WTC11 (cell line): ENCODE measurements at regions not wholly inside any gene's neighbourhood (a gene's known extent, or its start where the extent isn't known, plus 50 kb on each side); places are given as distances from the start of the nearest gene placed in this dataset.

ENCODE experiments used
- ATAC-seq: fragments of 200-7000 bp; cut with Tn5 transposase; 2 replicates; pipeline ENCODE4 v1.10.0; 2021; ENCODE audit warnings: mild to moderate bottlenecking, moderate library complexity
- CTCF ChIA-PET: fragments of 300-600 bp; sonication (Branson Sonifier 250); formaldehyde crosslinking; loops from one replicate; lab custom pipeline; 2021; ENCODE audit warnings: antibody characterized with exemption; lab: Charles Lee
- POLR2A ChIA-PET: fragments of 350-600 bp; sonication (Branson Sonifier 250); formaldehyde crosslinking; loops from one replicate; lab custom pipeline; 2021; ENCODE audit warnings: antibody characterized with exemption; lab: Charles Lee
- DNase-seq: peaks from one replicate; pipeline ENCODE4 v3.0.0; 2021; ENCODE audit warnings: low spot score
- H3K27ac Mint-ChIP-seq: 2 replicates; pipeline ENCODE4 v1.8.0; 2021; ENCODE audit warnings: mixed read lengths
- H3K27me3 Mint-ChIP-seq: 2 replicates; pipeline ENCODE4 v1.8.0; 2021; ENCODE audit warnings: low read depth, mild to moderate bottlenecking, moderate library complexity, mixed read lengths
- H3K36me3 Mint-ChIP-seq: 2 replicates; pipeline ENCODE4 v1.8.0; 2021; ENCODE audit warnings: mixed read lengths
- H3K4me1 Mint-ChIP-seq: 2 replicates; pipeline ENCODE4 v1.8.0; 2022; ENCODE audit warnings: mixed read lengths
- H3K4me3 Mint-ChIP-seq: 2 replicates; pipeline ENCODE4 v1.8.0; 2021; ENCODE audit warnings: mild to moderate bottlenecking, moderate library complexity, mixed read lengths
- H3K9me3 Mint-ChIP-seq: 2 replicates; pipeline ENCODE4 v1.8.0; 2021; ENCODE audit warnings: mixed read lengths
- ELF4 ChIP-seq: sonication (generic); formaldehyde crosslinking; IDR thresholded peaks from 2 replicates; pipeline ENCODE4 v1.8.1; 2022; ENCODE audit warnings: low read depth, mild to moderate bottlenecking, moderate library complexity, missing genetic modification reagents
- EMX1 ChIP-seq: fragments of 250-450 bp; sonication (Bioruptor Pico); IDR thresholded peaks from 2 replicates; pipeline ENCODE4 v1.8.0; 2021; ENCODE audit warnings: mild to moderate bottlenecking
- ESRRA ChIP-seq: sonication (generic); formaldehyde crosslinking; IDR thresholded peaks from 2 replicates; pipeline ENCODE4 v1.8.1; 2022; ENCODE audit warnings: mild to moderate bottlenecking, missing genetic modification reagents, borderline replicate concordance
- FOXJ3 ChIP-seq: sonication (generic); formaldehyde crosslinking; IDR thresholded peaks from 2 replicates; pipeline ENCODE4 v1.9.0; 2021; ENCODE audit warnings: missing genetic modification reagents, mild to moderate bottlenecking, borderline replicate concordance
- GABPB1 ChIP-seq: sonication (generic); formaldehyde crosslinking; IDR thresholded peaks from 2 replicates; pipeline ENCODE4 v1.8.1; 2023; ENCODE audit warnings: mild to moderate bottlenecking, missing genetic modification reagents
- NFATC4 ChIP-seq: fragments of 250-450 bp; sonication (Bioruptor Pico); IDR thresholded peaks from 2 replicates; pipeline ENCODE4 v1.9.0; 2021; ENCODE audit warnings: mild to moderate bottlenecking
- NR2C2 ChIP-seq: sonication (generic); formaldehyde crosslinking; IDR thresholded peaks from 2 replicates; pipeline ENCODE4 v1.8.0; 2022; ENCODE audit warnings: mild to moderate bottlenecking, missing genetic modification reagents
- NR3C1 ChIP-seq: sonication (generic); formaldehyde crosslinking; conservative IDR thresholded peaks from 2 replicates; pipeline ENCODE4 v1.8.1; 2023; ENCODE audit warnings: low read depth, mild to moderate bottlenecking, missing genetic modification reagents
- OVOL2 ChIP-seq: fragments of 250-450 bp; sonication (Bioruptor Pico); IDR thresholded peaks from 2 replicates; pipeline ENCODE4 v1.9.0; 2021; ENCODE audit warnings: mild to moderate bottlenecking, borderline replicate concordance
- RELA ChIP-seq: sonication (generic); formaldehyde crosslinking; IDR thresholded peaks from 2 replicates; pipeline ENCODE4 v1.8.1; 2022; ENCODE audit warnings: missing genetic modification reagents, mild to moderate bottlenecking, borderline replicate concordance
- SMAD4 ChIP-seq: sonication (generic); formaldehyde crosslinking; IDR thresholded peaks from 2 replicates; pipeline ENCODE4 v1.8.0; 2022; ENCODE audit warnings: mild to moderate bottlenecking, missing genetic modification reagents
- TP53 ChIP-seq: sonication (generic); formaldehyde crosslinking; IDR thresholded peaks from 2 replicates; pipeline ENCODE4 v1.8.1; 2023; ENCODE audit warnings: mild to moderate bottlenecking, missing genetic modification reagents
- ZNF138 ChIP-seq: sonication (generic); formaldehyde crosslinking; conservative IDR thresholded peaks from 2 replicates; pipeline ENCODE4 v1.8.1; 2022; ENCODE audit warnings: mild to moderate bottlenecking, moderate library complexity, missing genetic modification reagents
- ZNF232 ChIP-seq: sonication (generic); formaldehyde crosslinking; IDR thresholded peaks from 2 replicates; pipeline ENCODE4 v1.8.0; 2022; ENCODE audit warnings: mild to moderate bottlenecking, missing genetic modification reagents
- TF ChIP-seq, protein P1 (sequence below): sonication (generic); formaldehyde crosslinking; IDR thresholded peaks from 2 replicates; pipeline ENCODE4 v1.8.1; 2022; ENCODE audit warnings: low read depth, mild to moderate bottlenecking, moderate library complexity, missing genetic modification reagents, borderline replicate concordance
- TF ChIP-seq, protein P2 (sequence below): sonication (generic); formaldehyde crosslinking; IDR thresholded peaks from 2 replicates; pipeline ENCODE4 v1.8.0; 2022; ENCODE audit warnings: mild to moderate bottlenecking, missing genetic modification reagents
- TF ChIP-seq, protein P3 (sequence below): sonication (generic); formaldehyde crosslinking; IDR thresholded peaks from 2 replicates; pipeline ENCODE4 v1.8.1; 2023; ENCODE audit warnings: mild to moderate bottlenecking, missing genetic modification reagents, borderline replicate concordance
- TF ChIP-seq, protein P4 (sequence below): sonication (generic); formaldehyde crosslinking; IDR thresholded peaks from 2 replicates; pipeline ENCODE4 v1.8.0; 2022; ENCODE audit warnings: mild to moderate bottlenecking, missing genetic modification reagents
- TF ChIP-seq, protein P5 (sequence below): sonication (generic); formaldehyde crosslinking; IDR thresholded peaks from 2 replicates; pipeline ENCODE4 v1.8.1; 2023; ENCODE audit warnings: mild to moderate bottlenecking, missing genetic modification reagents
- TF ChIP-seq, protein P6 (sequence below): fragments of 250-450 bp; sonication (Bioruptor Pico); IDR thresholded peaks from 2 replicates; pipeline ENCODE4 v1.9.0; 2021; ENCODE audit warnings: mild to moderate bottlenecking, borderline replicate concordance
- TF ChIP-seq, protein P7 (sequence below): sonication (generic); formaldehyde crosslinking; IDR thresholded peaks from 2 replicates; pipeline ENCODE4 v1.8.1; 2023; ENCODE audit warnings: mild to moderate bottlenecking, moderate library complexity, missing genetic modification reagents

DNA sequence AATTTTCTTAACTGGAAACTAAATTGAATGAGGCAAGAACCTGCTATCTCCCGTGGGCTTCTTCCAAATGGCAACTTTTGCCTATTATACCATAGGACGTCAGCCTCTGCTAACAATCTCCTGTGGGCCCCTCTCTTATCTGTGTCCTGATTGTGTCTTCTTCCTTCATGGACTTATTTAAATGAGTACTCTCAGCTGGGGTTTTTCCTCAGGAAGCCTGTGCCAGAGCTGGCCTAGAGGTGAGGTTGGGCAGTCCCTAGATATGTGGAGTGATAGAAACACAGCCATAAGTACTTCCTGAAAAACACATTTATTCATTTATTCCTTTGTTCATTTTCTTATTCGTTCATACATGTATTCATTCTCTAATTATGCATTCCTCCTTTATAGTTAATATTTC, 712.5 kb upstream of the SLIT2 start (continued):
- TF ChIP-seq ESRRA (no peak), TP53 (CRISPR knock-in tag) (no peak), NFATC4 (CRISPR knock-in tag) (no peak)
- TF ChIP-seq, all 79 proteins: peak for 0

DNA sequence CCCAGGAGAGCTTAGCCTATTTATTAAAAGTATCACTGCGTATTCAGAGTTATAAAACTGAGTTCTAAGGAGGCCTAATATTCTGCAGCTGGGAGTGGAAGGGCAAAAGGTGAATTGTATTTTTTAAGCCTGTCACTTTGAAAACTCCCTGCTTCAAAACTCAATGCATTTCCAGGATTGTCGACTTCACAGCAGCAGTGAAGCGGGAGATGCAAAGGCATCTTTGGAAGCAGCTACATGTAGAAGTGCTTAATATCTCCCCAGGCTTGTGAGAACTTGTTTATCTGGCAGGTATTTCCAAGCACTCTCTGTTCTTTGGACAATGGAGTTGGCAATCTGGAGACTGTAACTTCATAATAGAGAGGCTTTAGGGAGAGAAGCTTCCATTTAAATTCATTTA, 717.5 kb upstream of the SLIT2 start:
- CTCF ChIA-PET = no interaction called here
- Mint-ChIP-seq H3K27ac (no peak overlapping the region), H3K4me3 (no peak overlapping the region)
- TF ChIP-seq, protein P1, sequence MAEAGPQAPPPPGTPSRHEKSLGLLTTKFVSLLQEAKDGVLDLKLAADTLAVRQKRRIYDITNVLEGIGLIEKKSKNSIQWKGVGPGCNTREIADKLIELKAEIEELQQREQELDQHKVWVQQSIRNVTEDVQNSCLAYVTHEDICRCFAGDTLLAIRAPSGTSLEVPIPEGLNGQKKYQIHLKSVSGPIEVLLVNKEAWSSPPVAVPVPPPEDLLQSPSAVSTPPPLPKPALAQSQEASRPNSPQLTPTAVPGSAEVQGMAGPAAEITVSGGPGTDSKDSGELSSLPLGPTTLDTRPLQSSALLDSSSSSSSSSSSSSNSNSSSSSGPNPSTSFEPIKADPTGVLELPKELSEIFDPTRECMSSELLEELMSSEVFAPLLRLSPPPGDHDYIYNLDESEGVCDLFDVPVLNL (CRISPR knock-in tag) = no peak
- TF ChIP-seq, protein P2, sequence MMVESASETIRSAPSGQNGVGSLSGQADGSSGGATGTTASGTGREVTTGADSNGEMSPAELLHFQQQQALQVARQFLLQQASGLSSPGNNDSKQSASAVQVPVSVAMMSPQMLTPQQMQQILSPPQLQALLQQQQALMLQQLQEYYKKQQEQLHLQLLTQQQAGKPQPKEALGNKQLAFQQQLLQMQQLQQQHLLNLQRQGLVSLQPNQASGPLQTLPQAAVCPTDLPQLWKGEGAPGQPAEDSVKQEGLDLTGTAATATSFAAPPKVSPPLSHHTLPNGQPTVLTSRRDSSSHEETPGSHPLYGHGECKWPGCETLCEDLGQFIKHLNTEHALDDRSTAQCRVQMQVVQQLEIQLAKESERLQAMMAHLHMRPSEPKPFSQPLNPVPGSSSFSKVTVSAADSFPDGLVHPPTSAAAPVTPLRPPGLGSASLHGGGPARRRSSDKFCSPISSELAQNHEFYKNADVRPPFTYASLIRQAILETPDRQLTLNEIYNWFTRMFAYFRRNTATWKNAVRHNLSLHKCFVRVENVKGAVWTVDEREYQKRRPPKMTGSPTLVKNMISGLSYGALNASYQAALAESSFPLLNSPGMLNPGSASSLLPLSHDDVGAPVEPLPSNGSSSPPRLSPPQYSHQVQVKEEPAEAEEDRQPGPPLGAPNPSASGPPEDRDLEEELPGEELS (CRISPR knock-in tag) = no peak
- TF ChIP-seq, protein P3, sequence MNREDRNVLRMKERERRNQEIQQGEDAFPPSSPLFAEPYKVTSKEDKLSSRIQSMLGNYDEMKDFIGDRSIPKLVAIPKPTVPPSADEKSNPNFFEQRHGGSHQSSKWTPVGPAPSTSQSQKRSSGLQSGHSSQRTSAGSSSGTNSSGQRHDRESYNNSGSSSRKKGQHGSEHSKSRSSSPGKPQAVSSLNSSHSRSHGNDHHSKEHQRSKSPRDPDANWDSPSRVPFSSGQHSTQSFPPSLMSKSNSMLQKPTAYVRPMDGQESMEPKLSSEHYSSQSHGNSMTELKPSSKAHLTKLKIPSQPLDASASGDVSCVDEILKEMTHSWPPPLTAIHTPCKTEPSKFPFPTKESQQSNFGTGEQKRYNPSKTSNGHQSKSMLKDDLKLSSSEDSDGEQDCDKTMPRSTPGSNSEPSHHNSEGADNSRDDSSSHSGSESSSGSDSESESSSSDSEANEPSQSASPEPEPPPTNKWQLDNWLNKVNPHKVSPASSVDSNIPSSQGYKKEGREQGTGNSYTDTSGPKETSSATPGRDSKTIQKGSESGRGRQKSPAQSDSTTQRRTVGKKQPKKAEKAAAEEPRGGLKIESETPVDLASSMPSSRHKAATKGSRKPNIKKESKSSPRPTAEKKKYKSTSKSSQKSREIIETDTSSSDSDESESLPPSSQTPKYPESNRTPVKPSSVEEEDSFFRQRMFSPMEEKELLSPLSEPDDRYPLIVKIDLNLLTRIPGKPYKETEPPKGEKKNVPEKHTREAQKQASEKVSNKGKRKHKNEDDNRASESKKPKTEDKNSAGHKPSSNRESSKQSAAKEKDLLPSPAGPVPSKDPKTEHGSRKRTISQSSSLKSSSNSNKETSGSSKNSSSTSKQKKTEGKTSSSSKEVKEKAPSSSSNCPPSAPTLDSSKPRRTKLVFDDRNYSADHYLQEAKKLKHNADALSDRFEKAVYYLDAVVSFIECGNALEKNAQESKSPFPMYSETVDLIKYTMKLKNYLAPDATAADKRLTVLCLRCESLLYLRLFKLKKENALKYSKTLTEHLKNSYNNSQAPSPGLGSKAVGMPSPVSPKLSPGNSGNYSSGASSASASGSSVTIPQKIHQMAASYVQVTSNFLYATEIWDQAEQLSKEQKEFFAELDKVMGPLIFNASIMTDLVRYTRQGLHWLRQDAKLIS = no peak
- no peak for TF ChIP-seq GABPB1 (CRISPR knock-in tag)
- no peak for TF ChIP-seq FOXJ3 (CRISPR knock-in tag)
- no peak for TF ChIP-seq EMX1 (CRISPR knock-in tag)
- no peak for TF ChIP-seq RELA (CRISPR knock-in tag)
- no peak for TF ChIP-seq SMAD4 (CRISPR knock-in tag)
- TF ChIP-seq, protein P4, sequence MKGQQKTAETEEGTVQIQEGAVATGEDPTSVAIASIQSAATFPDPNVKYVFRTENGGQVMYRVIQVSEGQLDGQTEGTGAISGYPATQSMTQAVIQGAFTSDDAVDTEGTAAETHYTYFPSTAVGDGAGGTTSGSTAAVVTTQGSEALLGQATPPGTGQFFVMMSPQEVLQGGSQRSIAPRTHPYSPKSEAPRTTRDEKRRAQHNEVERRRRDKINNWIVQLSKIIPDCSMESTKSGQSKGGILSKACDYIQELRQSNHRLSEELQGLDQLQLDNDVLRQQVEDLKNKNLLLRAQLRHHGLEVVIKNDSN (CRISPR knock-in tag) = no peak
- no peak for TF ChIP-seq ZNF138 (CRISPR knock-in tag)
- no peak for TF ChIP-seq OVOL2 (CRISPR knock-in tag)
- no peak for TF ChIP-seq NR2C2
- no peak for TF ChIP-seq NR3C1 (CRISPR knock-in tag)
- no peak for TF ChIP-seq ZNF232
- TF ChIP-seq, protein P5, sequence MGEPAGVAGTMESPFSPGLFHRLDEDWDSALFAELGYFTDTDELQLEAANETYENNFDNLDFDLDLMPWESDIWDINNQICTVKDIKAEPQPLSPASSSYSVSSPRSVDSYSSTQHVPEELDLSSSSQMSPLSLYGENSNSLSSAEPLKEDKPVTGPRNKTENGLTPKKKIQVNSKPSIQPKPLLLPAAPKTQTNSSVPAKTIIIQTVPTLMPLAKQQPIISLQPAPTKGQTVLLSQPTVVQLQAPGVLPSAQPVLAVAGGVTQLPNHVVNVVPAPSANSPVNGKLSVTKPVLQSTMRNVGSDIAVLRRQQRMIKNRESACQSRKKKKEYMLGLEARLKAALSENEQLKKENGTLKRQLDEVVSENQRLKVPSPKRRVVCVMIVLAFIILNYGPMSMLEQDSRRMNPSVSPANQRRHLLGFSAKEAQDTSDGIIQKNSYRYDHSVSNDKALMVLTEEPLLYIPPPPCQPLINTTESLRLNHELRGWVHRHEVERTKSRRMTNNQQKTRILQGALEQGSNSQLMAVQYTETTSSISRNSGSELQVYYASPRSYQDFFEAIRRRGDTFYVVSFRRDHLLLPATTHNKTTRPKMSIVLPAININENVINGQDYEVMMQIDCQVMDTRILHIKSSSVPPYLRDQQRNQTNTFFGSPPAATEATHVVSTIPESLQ = no peak
- TF ChIP-seq, protein P6, sequence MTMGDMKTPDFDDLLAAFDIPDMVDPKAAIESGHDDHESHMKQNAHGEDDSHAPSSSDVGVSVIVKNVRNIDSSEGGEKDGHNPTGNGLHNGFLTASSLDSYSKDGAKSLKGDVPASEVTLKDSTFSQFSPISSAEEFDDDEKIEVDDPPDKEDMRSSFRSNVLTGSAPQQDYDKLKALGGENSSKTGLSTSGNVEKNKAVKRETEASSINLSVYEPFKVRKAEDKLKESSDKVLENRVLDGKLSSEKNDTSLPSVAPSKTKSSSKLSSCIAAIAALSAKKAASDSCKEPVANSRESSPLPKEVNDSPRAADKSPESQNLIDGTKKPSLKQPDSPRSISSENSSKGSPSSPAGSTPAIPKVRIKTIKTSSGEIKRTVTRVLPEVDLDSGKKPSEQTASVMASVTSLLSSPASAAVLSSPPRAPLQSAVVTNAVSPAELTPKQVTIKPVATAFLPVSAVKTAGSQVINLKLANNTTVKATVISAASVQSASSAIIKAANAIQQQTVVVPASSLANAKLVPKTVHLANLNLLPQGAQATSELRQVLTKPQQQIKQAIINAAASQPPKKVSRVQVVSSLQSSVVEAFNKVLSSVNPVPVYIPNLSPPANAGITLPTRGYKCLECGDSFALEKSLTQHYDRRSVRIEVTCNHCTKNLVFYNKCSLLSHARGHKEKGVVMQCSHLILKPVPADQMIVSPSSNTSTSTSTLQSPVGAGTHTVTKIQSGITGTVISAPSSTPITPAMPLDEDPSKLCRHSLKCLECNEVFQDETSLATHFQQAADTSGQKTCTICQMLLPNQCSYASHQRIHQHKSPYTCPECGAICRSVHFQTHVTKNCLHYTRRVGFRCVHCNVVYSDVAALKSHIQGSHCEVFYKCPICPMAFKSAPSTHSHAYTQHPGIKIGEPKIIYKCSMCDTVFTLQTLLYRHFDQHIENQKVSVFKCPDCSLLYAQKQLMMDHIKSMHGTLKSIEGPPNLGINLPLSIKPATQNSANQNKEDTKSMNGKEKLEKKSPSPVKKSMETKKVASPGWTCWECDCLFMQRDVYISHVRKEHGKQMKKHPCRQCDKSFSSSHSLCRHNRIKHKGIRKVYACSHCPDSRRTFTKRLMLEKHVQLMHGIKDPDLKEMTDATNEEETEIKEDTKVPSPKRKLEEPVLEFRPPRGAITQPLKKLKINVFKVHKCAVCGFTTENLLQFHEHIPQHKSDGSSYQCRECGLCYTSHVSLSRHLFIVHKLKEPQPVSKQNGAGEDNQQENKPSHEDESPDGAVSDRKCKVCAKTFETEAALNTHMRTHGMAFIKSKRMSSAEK (CRISPR knock-in tag) = no peak
- TF ChIP-seq ELF4 (CRISPR knock-in tag) = no peak
- TF ChIP-seq, protein P7, sequence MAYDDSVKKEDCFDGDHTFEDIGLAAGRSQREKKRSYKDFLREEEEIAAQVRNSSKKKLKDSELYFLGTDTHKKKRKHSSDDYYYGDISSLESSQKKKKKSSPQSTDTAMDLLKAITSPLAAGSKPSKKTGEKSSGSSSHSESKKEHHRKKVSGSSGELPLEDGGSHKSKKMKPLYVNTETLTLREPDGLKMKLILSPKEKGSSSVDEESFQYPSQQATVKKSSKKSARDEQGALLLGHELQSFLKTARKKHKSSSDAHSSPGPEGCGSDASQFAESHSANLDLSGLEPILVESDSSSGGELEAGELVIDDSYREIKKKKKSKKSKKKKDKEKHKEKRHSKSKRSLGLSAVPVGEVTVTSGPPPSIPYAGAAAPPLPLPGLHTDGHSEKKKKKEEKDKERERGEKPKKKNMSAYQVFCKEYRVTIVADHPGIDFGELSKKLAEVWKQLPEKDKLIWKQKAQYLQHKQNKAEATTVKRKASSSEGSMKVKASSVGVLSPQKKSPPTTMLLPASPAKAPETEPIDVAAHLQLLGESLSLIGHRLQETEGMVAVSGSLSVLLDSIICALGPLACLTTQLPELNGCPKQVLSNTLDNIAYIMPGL = no peak

More for the DNA sequence above, 717.5 kb upstream of the SLIT2 start:
- Mint-ChIP-seq H3K27me3 (no peaks in the 10 kb centered on the region), H3K36me3 (no peaks in the 10 kb centered on the region), H3K9me3 (no peaks in the 10 kb centered on the region), H3K4me1 (no peaks in the 10 kb centered on the region)
- POLR2A ChIA-PET = no interaction called here
- no peak for ATAC-seq
- DNase-seq = no peak
